ENCODE measurements at regions not wholly inside any gene's neighbourhood (a gene's known extent, or its start where the extent isn't known, plus 50 kb on each side); places are given as distances from the start of the nearest gene placed in this dataset.

- TF ChIP-seq, protein P1, sequence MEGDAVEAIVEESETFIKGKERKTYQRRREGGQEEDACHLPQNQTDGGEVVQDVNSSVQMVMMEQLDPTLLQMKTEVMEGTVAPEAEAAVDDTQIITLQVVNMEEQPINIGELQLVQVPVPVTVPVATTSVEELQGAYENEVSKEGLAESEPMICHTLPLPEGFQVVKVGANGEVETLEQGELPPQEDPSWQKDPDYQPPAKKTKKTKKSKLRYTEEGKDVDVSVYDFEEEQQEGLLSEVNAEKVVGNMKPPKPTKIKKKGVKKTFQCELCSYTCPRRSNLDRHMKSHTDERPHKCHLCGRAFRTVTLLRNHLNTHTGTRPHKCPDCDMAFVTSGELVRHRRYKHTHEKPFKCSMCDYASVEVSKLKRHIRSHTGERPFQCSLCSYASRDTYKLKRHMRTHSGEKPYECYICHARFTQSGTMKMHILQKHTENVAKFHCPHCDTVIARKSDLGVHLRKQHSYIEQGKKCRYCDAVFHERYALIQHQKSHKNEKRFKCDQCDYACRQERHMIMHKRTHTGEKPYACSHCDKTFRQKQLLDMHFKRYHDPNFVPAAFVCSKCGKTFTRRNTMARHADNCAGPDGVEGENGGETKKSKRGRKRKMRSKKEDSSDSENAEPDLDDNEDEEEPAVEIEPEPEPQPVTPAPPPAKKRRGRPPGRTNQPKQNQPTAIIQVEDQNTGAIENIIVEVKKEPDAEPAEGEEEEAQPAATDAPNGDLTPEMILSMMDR (conservative IDR thresholded peaks at IDR 0.05; ENCODE audit: low read depth, low read length): no peak
- TF ChIP-seq POLR2A (IDR thresholded peaks at IDR 0.05; ENCODE audit: low read depth, low read length): no peak
- TF ChIP-seq, protein P2, sequence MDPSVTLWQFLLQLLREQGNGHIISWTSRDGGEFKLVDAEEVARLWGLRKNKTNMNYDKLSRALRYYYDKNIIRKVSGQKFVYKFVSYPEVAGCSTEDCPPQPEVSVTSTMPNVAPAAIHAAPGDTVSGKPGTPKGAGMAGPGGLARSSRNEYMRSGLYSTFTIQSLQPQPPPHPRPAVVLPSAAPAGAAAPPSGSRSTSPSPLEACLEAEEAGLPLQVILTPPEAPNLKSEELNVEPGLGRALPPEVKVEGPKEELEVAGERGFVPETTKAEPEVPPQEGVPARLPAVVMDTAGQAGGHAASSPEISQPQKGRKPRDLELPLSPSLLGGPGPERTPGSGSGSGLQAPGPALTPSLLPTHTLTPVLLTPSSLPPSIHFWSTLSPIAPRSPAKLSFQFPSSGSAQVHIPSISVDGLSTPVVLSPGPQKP (IDR thresholded peaks at IDR 0.05; ENCODE audit: borderline replicate concordance, low read depth, low read length): no peak
- no peak for TF ChIP-seq CHD1 (IDR thresholded peaks at IDR 0.05; ENCODE audit: low read depth, low read length)
- TF ChIP-seq RAD21 (IDR thresholded peaks at IDR 0.05; ENCODE audit: low read length): no peak
- TF ChIP-seq SMC3 (IDR thresholded peaks at IDR 0.05; ENCODE audit: low read depth, low read length): no peak
- TF ChIP-seq FOS (IDR thresholded peaks at IDR 0.05; ENCODE audit: low read depth, low read length): no peak
- TF ChIP-seq NFE2L2 (IDR thresholded peaks at IDR 0.05; ENCODE audit: low read depth, low read length): no peak
- no peak for TF ChIP-seq CEBPB (IDR thresholded peaks at IDR 0.05; ENCODE audit: low read depth, low read length)
- no peak for TF ChIP-seq MAFK (IDR thresholded peaks at IDR 0.05; ENCODE audit: low read depth, low read length)
- no peak for TF ChIP-seq RFX5 (IDR thresholded peaks at IDR 0.05; ENCODE audit: low read depth, low read length)
- TF ChIP-seq, protein P3, sequence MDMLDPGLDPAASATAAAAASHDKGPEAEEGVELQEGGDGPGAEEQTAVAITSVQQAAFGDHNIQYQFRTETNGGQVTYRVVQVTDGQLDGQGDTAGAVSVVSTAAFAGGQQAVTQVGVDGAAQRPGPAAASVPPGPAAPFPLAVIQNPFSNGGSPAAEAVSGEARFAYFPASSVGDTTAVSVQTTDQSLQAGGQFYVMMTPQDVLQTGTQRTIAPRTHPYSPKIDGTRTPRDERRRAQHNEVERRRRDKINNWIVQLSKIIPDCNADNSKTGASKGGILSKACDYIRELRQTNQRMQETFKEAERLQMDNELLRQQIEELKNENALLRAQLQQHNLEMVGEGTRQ (IDR thresholded peaks at IDR 0.05; ENCODE audit: low read depth, low read length): no peak
Measured at GRCh38 chr9:31612336-31613030, 772.0 kb upstream of the ACO1 start.
